Pulmonary artery endothelial cell (primary cell): ENCODE measurements at regions not wholly inside any gene's neighbourhood (a gene's known extent, or its start where the extent isn't known, plus 50 kb on each side); places are given as distances from the start of the nearest gene placed in this dataset.

Experiments used
- DNase-seq: peaks from one replicate; pipeline ENCODE4 v3.0.0-alpha.2; 2011; ENCODE audit warnings: low read depth, low spot score

DNA sequence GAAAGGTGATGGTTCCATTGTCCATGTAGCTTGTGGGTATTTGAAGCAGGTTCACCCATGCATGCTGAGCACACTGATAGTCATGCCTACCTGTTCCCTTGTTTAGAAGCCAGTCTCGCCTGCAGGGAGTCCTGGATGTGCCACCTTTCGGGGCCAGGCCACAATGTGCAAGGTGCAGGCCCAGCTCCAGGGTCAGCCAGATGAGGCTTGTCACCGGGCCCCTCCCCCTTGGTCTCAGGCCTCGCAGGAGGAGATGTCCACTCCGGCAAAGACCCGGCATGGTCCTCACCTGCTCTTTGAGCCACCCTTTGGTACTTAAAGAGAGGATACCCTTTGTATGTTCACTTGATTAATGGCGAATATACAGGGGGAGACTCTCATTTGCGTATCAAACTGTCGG is 140.4 kb upstream of the RTL1 start:
- no peak for DNase-seq

- no peak for DNase-seq
These were observed 141.2 kb upstream of the RTL1 start for GRCh38 chr14:101044741-101045140.

- no peak for DNase-seq
These were observed 142.0 kb upstream of the RTL1 start for GRCh38 chr14:101045511-101045910.

DNA sequence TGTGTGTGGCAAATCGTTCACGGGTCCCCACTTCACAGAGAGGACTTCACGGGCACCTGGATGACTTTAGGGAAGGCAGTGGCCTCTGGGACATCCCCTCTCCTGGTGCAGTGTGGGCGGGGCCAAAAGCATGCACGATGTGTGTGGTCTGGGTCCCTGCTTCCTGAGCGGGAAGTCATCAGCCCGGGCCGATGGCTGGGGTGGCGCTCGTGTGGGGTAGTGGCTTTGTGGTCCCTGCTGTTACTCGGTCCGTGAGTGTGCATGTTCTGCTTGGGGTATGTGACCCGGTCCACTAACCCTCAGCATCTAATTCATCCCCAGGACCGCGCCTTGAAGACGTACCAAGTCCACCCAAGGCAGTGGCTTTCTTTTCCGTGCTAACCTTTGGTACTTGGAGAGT is 142.5 kb upstream of the RTL1 start:
- DNase-seq = no peak

- no peak for DNase-seq
These were observed 143.8 kb upstream of the RTL1 start for GRCh38 chr14:101047326-101047725.

DNA sequence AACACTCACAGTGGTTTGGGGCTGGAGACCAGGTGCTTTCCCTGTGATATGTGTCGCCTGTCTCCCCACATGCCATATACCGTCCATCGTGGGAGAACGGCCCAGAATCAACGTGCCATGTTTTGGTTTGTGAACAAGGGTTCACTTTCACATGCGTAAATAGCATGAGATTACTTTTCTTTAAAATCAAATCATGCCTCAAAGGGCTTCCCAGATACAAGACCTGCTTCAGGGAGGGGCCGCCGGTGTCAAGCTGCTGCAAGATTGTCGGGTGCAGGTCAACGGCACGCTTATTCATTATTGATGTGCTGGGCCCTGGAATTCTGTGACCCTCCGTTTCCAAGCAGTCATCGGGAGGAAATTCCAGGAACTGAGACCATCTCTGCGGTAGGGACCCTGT is 145.2 kb upstream of the RTL1 start:
- DNase-seq = no peak

DNA sequence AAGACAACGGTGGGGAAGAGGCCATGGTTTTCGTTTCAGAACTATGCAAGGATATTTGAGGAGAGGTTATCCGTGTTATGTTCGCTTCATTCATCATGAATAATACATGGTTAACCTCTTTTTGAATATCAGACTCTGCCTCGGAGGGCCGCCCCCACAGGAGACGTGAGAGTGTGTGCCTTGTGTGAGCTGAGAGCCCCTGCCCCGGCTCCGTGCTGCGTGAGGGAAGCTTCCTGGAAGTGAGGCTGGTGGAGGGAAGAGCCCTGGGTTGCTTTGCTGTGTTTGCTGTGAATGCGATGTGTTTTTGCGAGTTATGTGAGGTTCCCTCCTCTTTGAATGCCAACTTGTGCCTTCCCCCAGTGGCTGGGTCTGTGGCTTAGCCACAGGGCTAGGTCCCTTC is 146.0 kb upstream of the RTL1 start:
- no peak for DNase-seq

GRCh38 chr14:101049942-101050341 is 146.4 kb upstream of the RTL1 start:
- no peak for DNase-seq

- DNase-seq = no peak
These were observed 147.5 kb upstream of the RTL1 start for GRCh38 chr14:101050901-101051490.

GRCh38 chr14:101054671-101055070 is 151.1 kb upstream of the RTL1 start:
- DNase-seq = no peak

DNA sequence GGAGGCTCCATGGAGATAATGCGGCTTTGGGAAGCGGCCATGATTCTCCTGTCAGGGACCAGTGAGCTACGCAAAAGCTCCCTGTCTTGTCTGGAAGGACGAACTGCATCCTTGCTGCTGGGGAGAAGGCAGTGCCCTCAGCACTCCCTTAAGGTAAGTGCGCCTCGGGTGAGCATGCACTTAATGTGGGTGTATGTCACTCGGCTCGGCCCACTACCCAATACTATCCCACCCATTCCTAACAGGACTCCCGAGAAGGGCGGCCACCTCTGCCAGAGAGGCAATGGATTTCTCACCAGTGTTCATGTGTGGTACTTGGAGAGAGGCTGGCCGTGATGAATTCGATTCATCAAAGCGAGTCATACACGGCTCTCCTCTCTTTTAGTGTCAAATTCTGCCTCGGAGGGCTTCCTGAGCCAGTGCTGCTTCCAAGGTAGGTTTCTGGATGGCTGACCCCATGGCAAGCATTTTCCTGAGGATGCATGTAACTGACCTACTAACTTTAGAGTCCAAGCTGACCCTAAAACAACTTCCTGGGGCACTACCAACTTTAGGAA is 151.7 kb upstream of the RTL1 start:
- DNase-seq = no peak

DNA sequence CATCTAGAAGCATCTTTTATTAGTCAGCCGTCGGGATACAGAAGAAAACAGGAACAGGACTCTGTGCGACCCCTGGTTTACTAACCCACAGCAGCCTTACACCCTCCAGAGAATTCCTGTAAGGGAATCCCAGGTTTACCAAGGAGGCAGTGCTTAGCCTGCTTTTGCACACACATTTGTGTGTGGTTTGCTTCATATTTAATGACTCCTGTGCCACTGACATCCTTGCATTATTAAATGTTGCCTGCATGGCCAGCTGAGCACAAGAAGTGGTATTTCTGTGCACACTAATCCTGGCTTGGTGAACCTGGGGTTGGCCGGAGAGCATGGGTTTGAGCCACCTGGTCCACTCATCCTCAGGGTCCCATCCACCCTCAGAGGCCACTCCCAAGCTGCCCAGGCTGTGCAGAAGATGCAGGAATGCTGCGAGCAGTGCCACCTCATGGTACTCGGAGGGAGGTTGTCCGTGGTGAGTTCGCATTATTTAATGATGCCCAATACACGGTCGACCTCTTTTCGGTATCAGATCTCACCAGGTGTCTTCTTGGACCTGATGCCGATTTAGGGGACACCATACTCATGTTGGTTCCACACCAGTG is 152.4 kb upstream of the RTL1 start:
- DNase-seq = no peak

DNA sequence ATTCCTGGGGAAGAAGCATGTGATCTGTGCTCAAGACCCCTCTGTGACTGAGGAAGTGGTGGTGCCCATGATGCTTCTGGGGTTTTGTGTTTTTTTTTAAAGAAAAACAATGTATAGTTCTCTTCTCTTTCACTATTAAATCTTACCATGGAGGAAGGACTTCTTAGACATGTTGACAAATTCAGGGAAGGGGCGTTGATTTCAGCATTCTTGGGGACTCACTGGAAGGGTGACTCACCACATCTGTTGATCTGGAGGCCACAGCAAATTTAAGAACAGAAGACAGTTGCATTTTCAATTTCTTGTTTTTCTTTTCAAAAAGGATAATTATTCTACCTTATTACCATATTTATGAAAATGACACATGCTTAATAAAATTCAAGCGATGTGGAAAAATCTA is 152.9 kb upstream of the RTL1 start:
- no peak for DNase-seq

DNA sequence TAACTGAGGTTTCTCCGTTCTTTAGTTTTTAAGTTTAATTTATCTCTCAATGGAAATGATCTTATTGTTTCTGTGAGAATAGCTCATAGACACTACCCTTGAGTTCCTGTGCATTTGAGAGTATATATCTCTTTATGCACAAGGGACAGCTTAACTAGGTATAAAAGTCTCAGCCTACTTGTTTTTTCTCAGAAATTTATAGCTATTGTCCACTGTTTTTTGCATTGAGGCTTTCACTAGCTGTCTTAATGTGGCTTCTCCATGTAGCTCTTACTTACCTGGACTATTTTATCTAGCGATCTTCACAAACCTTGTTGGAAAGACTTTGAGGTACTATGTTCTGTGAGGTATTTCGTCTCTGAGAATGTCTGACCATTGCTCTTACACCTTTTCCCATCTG is 153.9 kb upstream of the RTL1 start:
- DNase-seq = no peak

GRCh38 chr14:101058571-101058970 is 155.0 kb upstream of the RTL1 start:
- DNase-seq = no peak

DNA sequence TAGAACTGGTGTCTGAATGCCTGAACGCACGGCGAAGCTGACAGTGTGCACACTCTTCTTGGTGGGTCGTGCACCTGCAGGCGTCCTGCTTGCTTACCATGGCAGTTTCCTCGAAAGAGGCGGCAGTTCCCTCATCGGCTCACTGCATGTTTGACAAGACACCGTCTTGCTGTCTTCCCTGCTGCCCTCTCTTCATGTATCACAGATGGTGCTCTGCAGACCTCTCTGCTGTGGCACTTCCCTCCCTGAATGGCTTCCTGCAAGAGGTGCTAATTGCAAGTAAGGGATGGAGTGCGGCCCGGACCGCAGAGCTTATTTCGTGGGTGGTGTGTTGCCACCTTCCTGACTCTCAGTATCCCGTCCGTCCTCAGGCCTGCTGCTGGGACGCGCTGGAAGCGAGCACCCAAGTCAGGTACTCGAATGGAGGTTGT is 156.7 kb upstream of the RTL1 start:
- no peak for DNase-seq

- DNase-seq = no peak
These were observed 158.0 kb upstream of the RTL1 start for GRCh38 chr14:101061411-101062064.

DNA sequence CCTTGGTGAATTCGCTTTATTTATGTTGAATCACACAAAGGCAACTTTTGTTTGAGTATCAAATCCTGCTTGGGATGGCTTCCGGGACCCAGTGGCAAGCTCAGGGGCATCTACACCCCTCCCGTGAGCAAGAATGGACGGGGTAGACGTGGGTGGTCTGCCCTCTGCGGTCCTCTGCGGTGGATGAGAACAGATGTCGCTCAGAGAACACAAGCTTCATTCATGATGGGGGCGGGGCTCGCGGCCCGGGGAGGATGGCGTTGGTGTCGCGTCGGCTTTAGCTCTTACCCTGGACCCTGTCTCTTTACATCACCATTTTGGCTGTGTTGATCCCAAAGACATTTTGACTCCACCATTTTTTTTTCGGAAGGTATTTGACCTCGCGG is 158.5 kb upstream of the RTL1 start:
- no peak for DNase-seq

DNA sequence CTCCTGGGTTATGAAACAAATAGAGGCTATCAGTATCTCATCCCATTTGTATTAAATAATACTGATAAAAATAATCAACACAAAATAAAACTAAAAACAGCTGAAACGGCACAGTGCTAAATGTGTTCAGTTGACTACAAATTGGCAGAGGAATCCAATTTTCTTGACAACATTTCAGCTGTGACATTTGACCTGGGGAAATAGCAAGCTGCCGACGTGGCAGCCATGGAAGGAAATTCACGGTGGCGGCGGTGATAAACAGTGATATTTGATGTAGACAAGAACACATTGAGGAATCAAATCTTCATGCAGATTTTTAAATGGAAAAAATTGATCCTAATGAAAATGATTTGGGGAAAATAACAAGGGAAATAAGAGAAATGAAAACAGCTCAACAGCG is 159.1 kb upstream of the RTL1 start:
- DNase-seq = peak; percentile 39

DNA sequence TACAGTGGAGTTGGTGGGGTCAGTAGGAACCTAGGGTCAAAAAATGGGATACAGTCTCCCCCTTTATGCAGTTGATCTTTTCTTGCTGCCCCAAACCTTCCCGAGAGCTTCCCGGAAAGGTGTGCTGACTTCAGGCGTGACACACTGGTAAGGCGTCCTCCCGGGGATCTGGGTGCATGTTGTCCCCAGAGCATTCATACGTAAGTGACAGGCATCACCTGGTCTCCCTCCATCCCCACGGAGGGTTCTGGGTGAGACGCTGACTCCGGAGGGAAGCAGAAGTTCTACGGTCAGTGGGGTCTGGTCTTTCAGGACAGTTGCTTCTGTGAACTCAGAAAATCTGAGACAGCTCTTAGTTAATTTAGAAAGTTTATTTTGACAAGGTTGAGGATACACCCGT is 159.6 kb upstream of the RTL1 start:
- no peak for DNase-seq

DNA sequence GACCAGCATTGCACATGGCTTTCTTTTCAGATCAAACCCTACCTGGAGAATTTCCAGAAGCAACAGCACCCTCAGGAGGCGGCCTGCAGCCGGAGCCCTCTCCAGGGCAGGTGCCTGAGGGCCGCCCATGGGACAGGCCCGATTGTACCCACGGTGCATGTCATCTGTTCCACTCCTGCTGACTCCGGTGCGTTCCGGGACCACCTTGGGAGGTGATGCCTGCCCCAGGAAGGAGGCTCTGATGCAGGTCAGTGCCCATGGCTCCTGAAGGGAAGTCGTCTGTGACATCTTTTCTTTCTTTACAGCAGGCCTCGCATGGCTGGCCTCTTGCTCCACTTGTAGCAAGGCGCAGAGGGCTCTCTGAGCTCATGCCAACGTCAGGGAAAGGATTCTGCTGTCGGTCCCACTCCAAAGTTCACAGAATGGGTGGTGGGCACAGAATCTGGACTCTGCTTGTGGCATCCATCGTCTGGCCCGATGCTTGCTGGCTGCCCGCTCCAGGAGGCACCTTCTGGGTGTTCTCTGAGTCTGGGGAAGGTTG is 160.7 kb upstream of the RTL1 start:
- no peak for DNase-seq

DNA sequence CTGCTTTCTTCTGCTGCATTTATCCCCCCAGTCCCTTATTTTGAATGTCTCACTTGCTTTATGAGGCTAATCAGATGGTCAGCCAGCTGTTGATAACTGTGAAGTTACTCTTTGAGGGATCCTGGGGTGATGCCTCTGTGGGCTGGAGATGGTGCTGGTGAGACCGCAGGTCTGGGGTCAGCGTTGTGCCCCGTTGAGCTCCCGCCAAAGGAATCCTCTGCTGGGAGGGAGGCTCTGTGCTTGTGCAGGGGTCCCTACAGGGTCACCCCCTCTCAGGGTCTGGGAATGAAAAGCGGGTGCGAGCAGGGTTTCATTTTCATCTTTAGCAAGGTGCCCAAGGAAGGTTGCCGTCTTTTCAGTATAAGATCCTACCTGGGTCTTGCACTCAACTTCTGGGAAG is 161.2 kb upstream of the RTL1 start:
- DNase-seq = no peak

DNA sequence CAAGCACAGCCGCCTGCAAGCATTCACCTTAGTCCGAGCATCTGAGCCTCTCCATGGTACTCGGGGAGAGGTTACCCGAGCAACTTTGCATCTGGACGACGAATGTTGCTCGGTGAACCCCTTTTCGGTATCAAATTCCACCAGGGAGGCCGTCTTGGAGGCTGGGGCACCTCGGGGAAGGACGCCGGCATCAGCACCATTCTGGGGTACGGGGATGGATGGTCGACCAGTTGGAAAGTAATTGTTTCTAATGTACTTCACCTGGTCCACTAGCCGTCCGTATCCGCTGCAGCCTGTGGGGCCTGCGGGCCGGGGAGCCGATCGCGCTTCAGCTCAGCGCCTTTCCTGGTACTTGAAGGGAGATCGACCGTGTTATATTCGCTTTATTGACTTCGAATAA is 161.7 kb upstream of the RTL1 start:
- DNase-seq = no peak
